ENCODE measurements at regions not wholly inside any gene's neighbourhood (a gene's known extent, or its start where the extent isn't known, plus 50 kb on each side); places are given as distances from the start of the nearest gene placed in this dataset.

DNA sequence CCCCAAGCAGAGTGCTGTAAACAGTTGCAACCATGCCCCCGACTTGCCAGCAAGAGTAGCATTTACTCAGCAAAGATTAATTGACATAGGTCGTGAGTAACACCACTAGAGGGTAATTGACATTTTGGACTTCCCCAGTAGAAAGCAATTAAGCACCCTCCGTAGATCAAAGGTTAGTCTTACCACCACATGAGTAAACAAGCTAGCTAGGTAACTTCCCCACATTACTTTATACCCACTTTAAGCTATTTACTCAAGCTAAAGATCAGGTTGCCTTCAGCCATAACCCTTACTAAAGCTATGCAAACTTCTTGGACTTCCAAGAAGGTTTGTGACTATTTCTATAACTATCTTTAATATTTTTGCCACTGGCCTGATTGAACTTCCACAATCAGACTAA, 1072.7 kb downstream of the OTOL1 start:
- TF ChIP-seq, protein P1, sequence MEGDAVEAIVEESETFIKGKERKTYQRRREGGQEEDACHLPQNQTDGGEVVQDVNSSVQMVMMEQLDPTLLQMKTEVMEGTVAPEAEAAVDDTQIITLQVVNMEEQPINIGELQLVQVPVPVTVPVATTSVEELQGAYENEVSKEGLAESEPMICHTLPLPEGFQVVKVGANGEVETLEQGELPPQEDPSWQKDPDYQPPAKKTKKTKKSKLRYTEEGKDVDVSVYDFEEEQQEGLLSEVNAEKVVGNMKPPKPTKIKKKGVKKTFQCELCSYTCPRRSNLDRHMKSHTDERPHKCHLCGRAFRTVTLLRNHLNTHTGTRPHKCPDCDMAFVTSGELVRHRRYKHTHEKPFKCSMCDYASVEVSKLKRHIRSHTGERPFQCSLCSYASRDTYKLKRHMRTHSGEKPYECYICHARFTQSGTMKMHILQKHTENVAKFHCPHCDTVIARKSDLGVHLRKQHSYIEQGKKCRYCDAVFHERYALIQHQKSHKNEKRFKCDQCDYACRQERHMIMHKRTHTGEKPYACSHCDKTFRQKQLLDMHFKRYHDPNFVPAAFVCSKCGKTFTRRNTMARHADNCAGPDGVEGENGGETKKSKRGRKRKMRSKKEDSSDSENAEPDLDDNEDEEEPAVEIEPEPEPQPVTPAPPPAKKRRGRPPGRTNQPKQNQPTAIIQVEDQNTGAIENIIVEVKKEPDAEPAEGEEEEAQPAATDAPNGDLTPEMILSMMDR (conservative IDR thresholded peaks at IDR 0.05 in 1 of 2, IDR thresholded peaks at IDR 0.05 in 1 of 2; ENCODE audit: low read depth in 1 of 2, low read length in 2 of 2) = no peak
- no peak for TF ChIP-seq EZH2 (IDR thresholded peaks at IDR 0.05; ENCODE audit: low read length, missing control alignments)
